NCI-H2107 treated with DMSO at 0.1 percent for 48 hours (cell line): ENCODE measurements at regions not wholly inside any gene's neighbourhood (a gene's known extent, or its start where the extent isn't known, plus 50 kb on each side); places are given as distances from the start of the nearest gene placed in this dataset.
"Not testable (repeated sequence)": the region's sequence is repeated elsewhere in the genome, so short reads cannot be mapped to it uniquely, and the experiment has no call there.

Experiments used
- DNase-seq: peaks from one replicate; lab custom pipeline; 2025; ENCODE audit not compliant: unreplicated experiment; lab: John Stamatoyannopoulos, UW

DNA sequence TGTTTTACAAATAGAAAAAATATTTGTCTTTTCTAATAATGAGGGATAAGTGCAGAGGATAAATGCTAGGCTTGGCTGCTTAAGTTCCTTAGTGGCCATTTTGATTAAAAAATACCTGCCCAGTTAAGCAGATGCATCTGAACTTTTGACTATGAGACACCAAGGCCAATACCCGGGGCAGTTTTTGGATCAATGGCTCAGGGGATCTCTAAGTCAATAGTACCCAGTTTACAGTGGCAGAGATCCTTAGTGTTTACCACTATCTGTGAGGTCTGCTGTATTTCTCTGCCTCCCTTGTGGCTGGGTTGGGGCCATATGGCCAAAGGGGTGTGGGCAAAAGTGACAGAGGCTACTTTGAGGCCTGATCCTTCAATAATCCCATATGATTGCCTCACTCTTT is 184.5 kb upstream of the MAST4 start:
- DNase-seq: no peak

DNA sequence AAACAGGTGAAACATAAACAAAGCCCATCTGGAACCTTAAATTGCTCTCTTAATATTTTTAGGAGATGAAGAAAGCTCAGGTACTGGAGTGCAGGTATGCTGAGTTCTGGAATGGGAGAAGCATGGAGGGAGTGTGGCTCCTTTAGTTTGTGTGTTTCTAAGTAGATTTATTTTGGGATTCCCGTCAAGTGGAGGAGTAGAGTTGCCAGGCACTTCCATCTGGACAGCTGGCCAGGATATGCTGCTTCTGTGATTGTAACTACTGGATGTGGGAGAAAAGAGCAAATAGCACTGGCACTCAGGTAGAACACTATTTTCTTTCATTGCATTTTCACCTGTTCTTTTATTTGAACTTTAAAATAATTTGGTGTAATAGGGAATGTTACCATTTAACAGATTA is 182.3 kb upstream of the MAST4 start:
- DNase-seq: no peak

DNA sequence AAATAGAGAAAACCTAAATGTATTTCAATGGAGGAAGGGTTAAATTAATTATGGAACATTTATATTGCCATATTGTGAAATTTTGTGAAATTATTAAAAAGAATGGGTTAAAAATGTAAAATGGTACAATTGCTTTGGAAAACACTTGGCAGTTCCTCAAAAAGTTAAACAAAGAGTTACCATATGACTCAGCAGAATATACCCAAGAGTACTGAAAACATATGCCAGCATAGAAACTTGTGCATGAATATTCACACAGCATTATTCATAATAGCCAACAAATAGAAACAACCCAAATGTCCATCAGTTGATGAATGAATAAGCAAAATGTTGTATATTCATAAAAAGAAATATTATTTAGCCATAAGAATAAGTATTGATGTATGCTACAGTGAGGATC is 181.0 kb upstream of the MAST4 start:
- no peak for DNase-seq

DNA sequence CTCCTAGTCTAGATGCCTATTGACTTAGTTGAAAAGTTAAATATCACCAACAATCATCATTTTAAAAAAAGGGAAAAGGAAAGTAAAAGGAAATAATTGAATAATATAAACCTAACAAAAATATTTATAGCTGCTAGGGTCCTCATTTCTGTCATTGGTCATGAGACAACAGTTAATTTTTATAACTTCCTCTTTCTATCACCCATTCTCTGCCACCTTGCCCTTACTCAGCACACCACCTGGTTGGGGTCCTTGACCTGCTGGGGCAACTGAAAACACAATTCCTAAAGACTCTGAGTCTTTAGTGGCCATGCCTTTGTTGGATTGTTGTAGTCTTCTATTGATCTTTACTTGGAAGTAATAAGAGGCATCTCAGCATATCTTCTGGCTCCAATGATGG is 179.5 kb upstream of the MAST4 start:
- DNase-seq: no peak

DNA sequence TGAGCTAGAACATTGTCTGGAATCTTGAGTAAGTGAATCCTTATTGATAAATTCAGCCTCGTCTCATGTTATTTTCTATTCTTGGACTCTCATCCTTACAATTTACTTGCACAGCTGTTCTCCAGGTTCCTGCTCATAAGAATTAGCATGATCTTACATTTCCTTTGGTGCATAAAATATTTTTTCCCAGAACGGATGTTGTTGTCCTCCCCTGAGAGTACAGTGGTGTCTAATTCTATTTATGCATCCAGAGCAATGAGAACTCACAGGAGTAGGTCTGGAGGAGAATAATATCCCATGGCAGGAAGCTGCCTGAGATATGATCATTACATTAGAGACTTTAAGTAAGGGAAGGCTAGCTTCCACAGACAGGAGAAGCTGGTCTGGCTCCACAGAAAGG is 178.4 kb upstream of the MAST4 start:
- DNase-seq: no peak

DNA sequence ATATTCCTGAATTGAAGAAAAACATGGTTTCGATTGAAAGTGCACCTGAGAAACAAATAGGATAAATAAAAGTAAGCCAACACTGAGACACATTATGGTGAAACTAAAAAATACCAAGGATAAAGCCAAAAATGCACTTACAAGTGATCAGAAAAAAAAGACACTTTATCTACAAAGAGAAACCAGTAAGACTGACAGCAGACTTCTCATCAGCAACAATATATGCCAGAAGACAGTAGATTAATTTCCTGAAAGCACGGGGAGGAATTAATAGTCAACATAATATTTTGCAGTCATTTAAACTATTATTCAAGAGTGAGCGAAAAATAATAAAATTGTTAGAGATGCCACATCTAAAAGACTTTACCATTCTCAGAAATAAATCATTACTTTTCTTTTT is 172.7 kb upstream of the MAST4 start:
- no peak for DNase-seq

DNA sequence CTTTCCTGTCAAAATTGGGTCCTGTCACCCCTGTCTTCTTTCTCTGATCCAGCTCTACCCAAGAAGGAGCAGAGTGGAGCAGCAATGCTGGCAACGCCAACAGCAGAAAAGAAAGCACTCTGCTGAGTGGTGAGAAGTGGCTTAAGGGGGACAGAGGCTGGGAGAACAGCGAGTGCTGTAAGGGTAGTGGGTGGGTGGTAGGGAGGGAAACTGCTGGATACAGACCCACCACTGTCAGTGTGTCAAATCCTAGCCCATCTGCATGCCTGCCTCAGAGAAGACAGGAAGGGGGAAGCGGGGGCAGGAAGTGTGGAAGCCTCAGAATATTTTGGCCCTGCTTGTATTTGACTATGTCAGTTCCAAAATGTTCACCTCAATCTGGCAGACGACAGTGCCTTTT is 170.4 kb upstream of the MAST4 start:
- no peak for DNase-seq

DNA sequence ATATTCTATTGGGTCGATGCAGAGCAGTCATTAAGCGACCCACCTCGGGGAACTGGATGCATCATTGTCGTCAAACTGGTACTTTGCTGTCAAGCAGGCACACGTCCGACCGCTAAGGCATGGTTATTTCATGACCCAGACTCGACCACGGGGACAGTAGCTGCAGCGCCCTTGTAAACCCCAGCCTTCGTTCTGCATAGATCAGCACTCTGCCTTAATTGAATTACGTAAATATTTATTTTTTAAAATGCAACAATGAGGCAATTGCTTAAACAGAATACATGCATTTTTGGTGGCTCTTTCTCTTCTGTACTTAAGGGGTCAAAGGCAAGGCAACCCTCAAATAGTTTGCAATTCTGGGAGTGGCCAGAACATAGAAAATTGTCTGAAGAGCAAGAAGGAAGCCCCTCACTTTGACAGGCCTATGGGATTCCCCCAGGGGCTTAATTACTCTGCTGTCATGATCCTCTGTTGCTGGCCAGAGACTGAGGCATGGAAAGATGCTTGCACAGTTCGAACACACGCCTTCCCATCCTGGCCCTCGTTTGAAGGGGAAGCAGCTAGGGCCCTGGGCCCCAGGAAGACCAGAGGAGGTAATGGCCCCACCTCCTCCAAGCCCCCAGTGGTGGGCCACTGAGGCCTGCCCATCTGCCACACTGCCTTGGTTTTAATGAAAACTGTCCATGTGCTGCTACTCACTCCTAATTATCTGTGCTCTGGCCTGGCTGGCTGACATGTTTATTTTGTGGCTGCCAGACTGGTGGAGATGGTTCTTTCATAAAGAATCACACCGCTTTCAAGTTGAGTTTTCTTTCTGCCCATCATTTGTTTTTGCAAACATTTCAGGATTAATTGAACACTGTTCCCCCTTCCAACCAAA is 169.7 kb upstream of the MAST4 start:
- DNase-seq: no peak

DNA sequence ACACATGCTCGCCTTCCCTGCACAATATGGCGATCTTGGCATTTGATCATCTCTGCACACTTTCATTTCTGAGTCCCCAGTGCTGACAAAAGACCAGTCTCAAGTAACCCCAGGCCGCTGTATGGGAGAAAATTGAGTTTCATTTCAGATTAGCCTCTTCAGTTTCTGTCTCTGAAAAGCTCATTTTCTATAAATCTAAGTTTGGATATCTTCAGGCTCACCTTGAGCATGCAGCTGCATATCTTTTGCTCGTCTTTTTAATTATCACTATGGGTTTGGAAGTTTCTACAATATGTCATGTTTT is 169.1 kb upstream of the MAST4 start:
- no peak for DNase-seq

DNA sequence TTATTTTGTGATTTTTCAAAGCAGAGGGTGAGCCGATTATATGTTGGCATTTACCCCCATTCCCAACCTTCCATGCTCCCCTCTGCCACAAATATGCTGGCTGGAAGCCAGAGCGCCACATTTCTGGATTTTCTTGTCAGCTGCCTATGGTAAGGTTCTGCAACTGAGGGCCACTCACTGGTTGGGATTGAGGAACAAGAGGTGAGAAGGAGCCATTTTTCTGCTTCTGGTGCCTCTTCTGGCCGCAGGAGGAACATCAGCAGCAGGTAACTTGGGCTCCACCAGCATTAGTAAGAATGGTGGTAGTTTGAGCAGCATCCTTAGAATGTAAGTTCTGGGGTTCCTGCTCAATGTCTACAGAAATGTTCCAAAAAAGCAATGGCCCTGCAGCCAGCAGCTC is 159.5 kb upstream of the MAST4 start:
- DNase-seq: no peak

DNA sequence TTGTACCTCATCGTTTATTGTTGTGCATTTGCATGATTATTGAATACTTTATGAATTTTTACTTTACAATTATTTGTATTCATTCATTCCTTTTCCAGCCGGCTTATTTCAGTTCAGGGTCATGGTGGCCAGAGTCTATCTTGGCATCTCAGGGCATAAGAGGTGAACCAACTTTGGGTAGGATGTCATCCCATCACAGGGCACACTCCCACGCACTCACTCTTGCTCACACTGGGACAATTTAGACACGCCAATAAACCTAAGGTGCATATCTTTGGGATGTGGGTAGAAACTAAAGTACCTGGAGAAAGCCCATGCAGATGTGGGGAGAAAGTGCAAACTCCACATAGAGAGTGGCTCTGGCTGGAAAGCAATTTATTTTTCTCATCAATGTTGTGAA is 158.1 kb upstream of the MAST4 start:
- no peak for DNase-seq

DNA sequence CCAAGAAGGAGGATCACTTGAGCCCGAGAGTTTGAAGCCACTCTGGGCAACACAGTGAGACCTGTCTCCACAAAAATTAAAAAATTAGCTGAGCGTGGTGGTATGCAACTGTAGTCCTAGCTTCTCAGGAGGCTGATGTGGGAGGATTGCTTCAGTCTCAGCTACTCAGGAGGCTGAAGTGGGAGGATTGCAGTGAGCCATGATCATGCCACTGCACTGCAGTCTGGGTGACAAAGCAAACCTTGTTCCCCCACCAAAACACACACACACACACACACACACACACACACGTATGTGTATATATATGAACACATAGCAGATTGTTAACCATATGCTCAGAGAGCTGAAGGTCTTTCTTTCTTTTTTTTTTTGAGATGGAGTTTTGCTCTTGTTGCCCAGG is 157.5 kb upstream of the MAST4 start:
- DNase-seq: no peak

DNA sequence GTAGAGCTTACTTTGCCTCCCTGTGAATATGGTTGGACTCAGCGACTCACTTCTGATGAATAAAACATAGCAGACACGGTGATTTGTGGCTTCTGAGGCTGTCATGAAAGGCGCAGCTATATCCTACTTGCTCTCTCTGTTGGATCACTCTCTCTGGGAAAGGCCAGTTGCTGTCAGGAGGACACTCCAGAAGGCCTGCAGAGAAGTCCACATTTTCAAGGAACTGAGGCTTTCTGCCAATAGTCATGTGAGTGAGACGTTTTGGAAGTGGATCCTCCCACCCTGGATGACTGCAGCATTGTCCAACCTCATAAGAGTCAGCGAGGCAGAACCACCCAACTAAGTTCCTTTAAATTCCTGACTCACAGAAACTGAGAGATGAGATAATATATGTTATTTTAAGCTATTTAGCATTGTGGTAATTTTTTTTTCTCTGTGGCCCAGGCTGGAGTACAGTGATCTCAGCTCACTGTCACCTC is 156.0 kb upstream of the MAST4 start:
- no peak for DNase-seq

DNA sequence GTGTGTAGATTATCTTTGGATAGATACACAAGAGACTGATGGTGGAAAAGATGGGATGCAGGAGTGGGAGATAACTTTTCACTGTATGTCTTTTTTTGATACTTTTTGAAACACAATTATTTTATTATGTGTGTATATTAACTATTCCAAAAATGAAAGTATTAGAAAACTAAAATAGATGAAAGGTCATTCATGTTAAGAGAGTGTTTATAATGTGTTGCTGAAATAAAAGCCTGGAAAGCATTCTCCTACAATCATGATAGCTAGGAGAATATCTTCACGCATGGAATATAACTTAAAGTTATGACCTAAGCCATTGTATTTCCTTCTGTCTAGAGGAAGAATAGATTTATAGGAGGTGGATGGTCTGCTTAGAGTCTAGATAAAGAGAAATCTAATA is 154.8 kb upstream of the MAST4 start:
- no peak for DNase-seq

DNA sequence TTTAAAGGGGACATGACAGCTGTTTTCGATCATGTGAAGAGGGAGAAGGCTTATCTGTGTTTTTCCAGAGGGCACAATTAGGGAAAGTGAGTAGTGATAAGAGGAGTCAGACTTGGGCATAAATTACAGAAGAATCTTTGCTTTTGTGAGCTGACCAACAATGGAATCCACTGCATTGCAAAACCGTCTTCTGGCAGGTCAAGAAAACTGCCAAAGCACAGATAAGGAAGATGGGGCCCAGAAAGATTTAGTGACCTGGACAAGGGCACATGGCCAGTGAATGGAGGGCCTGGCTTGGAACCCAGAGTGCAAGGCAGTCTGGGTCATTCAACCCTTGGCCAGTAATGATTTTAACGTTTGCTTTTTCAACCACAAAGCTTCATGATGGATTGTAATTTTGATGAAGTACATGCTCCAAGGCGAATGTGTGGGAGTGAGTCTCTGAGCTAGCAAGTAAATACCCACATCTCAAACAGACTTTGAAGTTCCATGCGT is 153.2 kb upstream of the MAST4 start:
- DNase-seq: no peak

DNA sequence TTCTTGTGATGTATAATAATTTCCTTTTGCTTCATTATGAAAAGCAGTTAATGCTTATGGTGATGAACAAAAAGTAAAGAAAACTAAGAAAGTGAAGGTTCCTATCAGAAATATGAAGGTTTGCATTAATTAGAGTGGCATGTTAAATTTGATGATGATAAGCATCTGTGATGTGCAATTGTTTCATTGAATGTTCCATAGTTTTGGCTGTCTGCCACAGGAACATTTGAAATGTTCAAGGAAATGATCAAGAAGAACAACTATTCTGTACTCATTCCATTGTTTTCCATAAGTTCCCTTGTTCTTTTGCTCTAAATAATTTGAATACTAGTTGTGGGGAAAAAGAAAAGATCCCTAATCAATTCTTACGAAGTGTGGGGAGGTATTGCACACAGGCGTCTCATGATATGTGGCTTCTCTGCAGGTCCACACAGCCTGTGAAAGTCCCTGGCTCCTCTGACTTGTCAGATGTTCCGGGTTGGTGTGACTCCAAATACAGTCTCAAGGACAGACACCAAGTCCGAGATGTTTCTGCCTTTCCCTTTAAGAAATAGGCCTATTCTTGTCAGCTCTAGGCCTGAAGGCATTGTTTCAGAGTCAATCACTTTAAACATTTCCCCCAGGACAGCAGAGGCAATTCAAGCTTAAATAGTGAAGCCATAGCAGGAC is 152.6 kb upstream of the MAST4 start:
- no peak for DNase-seq

DNA sequence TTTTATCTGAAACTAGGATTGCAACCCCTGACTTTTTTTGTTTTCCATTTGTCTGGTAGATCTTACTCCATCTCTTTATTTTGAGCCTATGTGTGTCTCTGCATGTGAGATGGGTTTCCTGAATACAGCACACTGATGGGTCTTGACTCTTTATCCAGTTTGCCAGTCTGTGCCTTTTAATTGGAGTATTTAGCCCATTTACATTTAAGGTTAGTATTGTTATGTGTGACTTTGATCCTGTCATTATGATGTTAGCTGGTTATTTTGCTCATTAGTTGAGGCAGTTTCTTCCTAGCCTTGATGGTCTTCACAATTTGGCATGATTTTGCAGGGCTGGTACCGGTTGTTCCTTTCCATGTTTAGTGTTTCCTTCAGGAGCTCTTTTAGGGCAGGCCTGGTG is 148.1 kb upstream of the MAST4 start:
- not testable (repeated sequence) for DNase-seq

DNA sequence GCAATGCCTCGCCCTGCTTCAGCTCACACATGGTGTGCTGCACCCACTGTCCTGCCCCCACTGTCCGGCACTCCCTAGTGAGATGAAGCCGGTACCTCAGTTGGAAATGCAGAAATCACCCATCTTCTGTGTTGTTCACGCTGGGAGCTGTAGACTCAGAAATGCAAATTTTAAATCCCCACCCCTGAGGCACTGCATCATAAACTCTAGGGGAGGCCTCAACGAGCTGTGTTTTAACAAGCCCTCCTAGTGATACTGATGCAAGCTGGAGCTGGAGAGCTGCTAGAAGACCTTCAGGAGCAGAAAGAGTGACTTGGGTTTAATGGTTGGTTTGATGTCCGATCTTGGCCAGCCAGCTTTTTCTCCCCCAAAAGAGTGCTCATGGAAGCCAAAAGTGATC is 146.0 kb upstream of the MAST4 start:
- DNase-seq: no peak

DNA sequence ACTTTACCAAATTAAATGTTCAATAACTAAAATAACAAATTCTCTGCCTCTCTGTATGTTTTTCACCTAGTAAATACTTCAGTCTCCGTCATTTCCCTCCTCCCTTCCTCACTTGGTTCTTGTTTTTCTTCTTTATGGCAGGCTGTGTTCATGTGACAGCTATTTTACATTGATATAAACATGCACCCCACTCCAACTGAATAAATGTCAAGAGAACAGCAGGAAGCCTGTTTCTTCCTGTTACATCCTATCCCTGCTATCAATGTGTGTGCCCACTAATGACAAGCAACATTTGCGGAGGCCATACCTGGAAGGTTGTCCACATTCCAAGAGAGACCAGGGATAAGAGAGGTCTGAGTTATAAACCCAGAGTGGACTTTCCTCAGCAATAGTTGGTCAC is 145.2 kb upstream of the MAST4 start:
- no peak for DNase-seq

DNA sequence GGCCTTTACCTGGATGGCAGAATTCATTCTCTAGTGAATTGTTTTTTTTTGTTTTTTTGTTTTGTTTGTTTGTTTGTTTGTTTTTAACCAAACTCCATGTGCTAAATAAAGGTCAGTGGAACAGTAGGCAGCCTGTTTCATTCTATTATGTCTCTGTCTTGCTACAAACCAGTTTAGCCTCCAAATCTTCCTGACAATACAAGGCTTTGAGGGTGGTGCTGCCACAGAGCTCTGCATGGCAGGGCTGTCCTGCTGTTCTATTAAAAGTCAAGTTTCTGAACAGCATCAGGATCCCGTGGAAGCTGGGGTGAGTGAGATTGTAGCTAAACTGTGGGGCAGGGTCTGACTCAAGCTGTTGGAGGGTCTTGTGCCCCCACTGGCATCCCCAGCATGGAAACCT is 144.1 kb upstream of the MAST4 start:
- DNase-seq: no peak

DNA sequence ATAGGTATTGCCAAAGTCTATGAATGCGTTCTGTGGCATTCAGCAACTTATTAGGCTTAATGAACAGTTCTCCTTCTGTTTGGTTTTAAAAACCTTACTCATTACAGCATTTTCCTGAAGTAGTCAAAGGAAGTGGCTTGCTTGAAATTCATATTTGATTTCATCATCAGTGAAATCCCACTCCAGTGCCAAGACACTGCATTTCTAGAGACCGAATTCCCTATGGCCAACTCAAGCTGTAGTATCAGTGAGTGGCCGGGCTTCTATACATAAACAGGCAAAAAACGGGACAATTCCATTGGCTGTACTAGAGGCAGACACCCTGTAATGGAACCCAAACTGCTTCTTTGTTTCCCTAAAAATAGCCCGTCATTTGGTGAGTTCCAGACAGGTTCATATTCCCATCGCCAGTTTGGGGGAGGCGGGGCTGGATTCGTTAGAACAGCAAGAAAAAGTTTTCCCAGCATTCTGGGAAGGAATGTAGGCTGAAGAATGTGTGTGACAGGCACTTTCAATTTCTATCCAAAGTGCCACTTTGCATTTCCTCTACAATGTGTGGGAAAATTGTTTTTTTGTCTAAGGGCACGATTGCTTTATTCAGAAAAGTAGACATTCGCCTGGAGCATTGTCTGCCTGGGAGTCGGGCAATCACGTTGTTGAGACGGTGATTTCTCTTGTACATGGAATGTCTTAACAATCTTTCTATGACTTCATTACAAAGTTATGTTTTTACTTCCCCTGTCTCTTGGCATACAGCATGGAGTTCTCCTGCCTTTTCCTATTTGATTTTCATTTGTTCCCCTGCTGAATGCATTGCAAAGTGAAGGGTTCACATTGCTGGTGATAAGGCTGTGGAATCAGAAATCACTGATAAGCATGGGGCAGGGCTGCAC is 141.8 kb upstream of the MAST4 start:
- DNase-seq: no peak

DNA sequence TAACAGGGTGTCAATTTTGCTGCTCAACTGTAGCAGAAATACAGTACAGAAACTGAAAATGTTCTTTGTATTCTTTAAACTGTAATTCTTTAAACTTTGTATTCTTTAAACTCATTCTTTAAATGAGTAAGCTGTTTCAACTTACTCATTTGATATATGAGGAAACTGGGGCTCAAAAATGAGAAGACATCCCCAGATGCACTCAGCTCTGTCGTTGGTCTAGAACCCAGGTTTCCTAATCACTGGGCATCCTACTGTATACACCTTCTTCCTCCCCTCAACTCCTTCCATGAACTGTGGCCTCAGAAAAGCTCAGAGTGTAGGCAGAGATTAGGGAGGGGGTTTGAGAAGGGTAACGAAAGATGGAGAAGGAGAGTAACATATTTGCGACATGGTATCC is 136.5 kb upstream of the MAST4 start:
- DNase-seq: no peak
